Endodermal cell (in vitro differentiated cells): ENCODE measurements at regions not wholly inside any gene's neighbourhood (a gene's known extent, or its start where the extent isn't known, plus 50 kb on each side); places are given as distances from the start of the nearest gene placed in this dataset.

ENCODE experiments used
- DNase-seq: peaks from one replicate; pipeline ENCODE4 v3.0.0-alpha.2; 2017
- H3K27ac ChIP-seq: 2 replicates; pipeline ENCODE4 v1.5.1; 2013; ENCODE audit warnings: mild to moderate bottlenecking, low read depth, low read length, moderate library complexity
- H3K27me3 ChIP-seq: 2 replicates; pipeline ENCODE4 v1.6.1; 2013; ENCODE audit warnings: mild to moderate bottlenecking, low read length, moderate library complexity; ENCODE audit not compliant: insufficient read depth, control insufficient read depth, poor library complexity, severe bottlenecking
- H3K36me3 ChIP-seq: 2 replicates; pipeline ENCODE4 v1.7.0; 2013; ENCODE audit warnings: mild to moderate bottlenecking, low read length, moderate library complexity; ENCODE audit not compliant: control insufficient read depth, insufficient read depth
- H3K4me1 ChIP-seq: one replicate; pipeline ENCODE4 v1.7.0; 2013; ENCODE audit warnings: low read length; ENCODE audit not compliant: control insufficient read depth, insufficient read depth
- H3K4me3 ChIP-seq: 2 replicates; pipeline ENCODE4 v1.5.1; 2013; ENCODE audit warnings: mild to moderate bottlenecking, low read length, moderate library complexity
- H3K9ac ChIP-seq: 2 replicates; pipeline ENCODE4 v1.6.1; 2013; ENCODE audit warnings: mild to moderate bottlenecking, low read length, moderate library complexity; ENCODE audit not compliant: poor library complexity, severe bottlenecking; ENCODE audit errors: extremely low read depth
- H3K9me3 ChIP-seq: 2 replicates; pipeline ENCODE4 v1.6.1; 2013; ENCODE audit warnings: mild to moderate bottlenecking, low read length, moderate library complexity; ENCODE audit not compliant: control insufficient read depth
- H3K27ac Mint-ChIP-seq: 2 replicates; pipeline ENCODE4 v1.8.0; 2020; ENCODE audit warnings: mixed read lengths
- H3K27me3 Mint-ChIP-seq: 2 replicates; pipeline ENCODE4 v1.8.0; 2021; ENCODE audit warnings: mild to moderate bottlenecking, mixed read lengths; ENCODE audit not compliant: insufficient read depth
- H3K36me3 Mint-ChIP-seq: 2 replicates; pipeline ENCODE4 v1.8.0; 2020; ENCODE audit warnings: low read depth, mixed read lengths
- H3K4me1 Mint-ChIP-seq: 2 replicates; pipeline ENCODE4 v1.8.0; 2020; ENCODE audit warnings: mixed read lengths
- H3K4me3 Mint-ChIP-seq: 2 replicates; pipeline ENCODE4 v1.8.0; 2020; ENCODE audit warnings: mild to moderate bottlenecking, moderate library complexity, mixed read lengths
- H3K9me3 Mint-ChIP-seq: 2 replicates; pipeline ENCODE4 v1.8.0; 2020; ENCODE audit warnings: mild to moderate bottlenecking, mixed read lengths
- WGBS, 2 experiments: methylation state at CpG; one replicate each; pipeline versions ENCODE4 v1.1.5 to v1.1.7; 2013; ENCODE audit warnings: missing lambda C conversion rate in 2 of 2, mixed read lengths in 1 of 2; ENCODE audit not compliant: insufficient coverage in 1 of 2, insufficient read length in 1 of 2; 5-methylcytosine and 5-hydroxymethylcytosine counted together
- TF ChIP-seq, protein P1 (sequence below): fragments of 200-600 bp; sonication (generic); conservative IDR thresholded peaks from 2 replicates; pipeline ENCODE4 v1.5.0; 2021; ENCODE audit warnings: antibody characterized with exemption, mild to moderate bottlenecking

DNA sequence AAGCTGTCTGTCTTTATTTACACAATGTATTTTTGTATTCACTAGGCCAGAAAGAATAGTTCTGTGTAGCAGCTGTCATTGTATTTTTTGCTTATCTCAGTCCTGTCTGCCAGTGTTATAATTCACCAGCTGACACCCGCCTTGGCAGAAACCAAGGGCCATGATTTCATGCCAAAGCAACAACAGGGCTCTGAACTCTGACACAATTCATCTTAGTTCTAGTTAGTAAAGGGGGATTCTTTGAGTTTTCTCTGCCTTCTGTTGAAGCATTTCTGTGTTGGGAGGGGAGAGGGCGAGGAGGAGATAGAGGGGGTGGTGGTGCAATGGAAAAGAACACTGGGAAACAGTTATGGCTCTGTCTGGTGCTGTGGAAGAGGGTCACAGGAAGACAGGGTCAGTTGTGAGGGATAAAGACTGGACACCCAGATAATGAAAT is 684.6 kb upstream of the MARCKS start:
- Histone ChIP-seq H3K4me3 (no peak overlapping the region), H3K9ac (no peak overlapping the region), H3K36me3 (no peaks in the 10 kb centered on the region), H3K27me3 (no peaks in the 10 kb centered on the region), H3K9me3 (no peaks in the 10 kb centered on the region), H3K4me1 (no peaks in the 10 kb centered on the region), H3K27ac (peak overlapping the region; percentile 68)
- Mint-ChIP-seq H3K4me1 (no peaks in the 10 kb centered on the region), H3K4me3 (no peak overlapping the region), H3K27me3 (no peaks in the 10 kb centered on the region), H3K36me3 (no peaks in the 10 kb centered on the region), H3K27ac (no peak overlapping the region), H3K9me3 (peaks cover 3% of the 10 kb centered on the region)
- DNase-seq, result no peak
- TF ChIP-seq, protein P1, sequence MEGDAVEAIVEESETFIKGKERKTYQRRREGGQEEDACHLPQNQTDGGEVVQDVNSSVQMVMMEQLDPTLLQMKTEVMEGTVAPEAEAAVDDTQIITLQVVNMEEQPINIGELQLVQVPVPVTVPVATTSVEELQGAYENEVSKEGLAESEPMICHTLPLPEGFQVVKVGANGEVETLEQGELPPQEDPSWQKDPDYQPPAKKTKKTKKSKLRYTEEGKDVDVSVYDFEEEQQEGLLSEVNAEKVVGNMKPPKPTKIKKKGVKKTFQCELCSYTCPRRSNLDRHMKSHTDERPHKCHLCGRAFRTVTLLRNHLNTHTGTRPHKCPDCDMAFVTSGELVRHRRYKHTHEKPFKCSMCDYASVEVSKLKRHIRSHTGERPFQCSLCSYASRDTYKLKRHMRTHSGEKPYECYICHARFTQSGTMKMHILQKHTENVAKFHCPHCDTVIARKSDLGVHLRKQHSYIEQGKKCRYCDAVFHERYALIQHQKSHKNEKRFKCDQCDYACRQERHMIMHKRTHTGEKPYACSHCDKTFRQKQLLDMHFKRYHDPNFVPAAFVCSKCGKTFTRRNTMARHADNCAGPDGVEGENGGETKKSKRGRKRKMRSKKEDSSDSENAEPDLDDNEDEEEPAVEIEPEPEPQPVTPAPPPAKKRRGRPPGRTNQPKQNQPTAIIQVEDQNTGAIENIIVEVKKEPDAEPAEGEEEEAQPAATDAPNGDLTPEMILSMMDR, result no peak
- 72 to 83% methylated on average over 1 to 2 of the region's 2 CpGs for WGBS, 2 experiments

DNA sequence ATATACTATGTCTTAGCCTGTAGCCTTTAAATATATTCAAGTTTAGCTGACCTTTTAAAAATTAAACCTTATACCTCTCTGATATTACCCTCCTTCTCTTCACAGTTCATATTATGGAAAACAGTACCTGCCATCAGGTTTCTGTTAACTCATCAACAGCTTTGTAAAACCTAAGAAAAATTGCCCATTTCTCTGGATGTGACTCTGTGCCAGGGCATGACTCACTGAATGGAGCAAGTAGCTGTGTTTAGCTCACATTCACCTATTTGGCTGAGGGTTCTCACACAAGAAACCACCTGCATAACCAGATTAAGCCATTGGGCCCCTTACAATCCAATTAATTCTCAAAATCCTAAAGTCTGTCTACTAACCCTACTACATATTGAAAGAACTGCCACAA is 678.8 kb upstream of the MARCKS start:
- Mint-ChIP-seq H3K27ac (no peak overlapping the region), H3K4me1 (no peaks in the 10 kb centered on the region), H3K27me3 (no peaks in the 10 kb centered on the region), H3K9me3 (no peaks in the 10 kb centered on the region), H3K4me3 (no peak overlapping the region), H3K36me3 (no peaks in the 10 kb centered on the region)
- TF ChIP-seq, protein P1, result no peak
- Histone ChIP-seq H3K36me3 (no peaks in the 10 kb centered on the region), H3K4me3 (no peak overlapping the region), H3K9me3 (no peaks in the 10 kb centered on the region), H3K27me3 (no peaks in the 10 kb centered on the region), H3K27ac (no peak overlapping the region), H3K9ac (no peak overlapping the region), H3K4me1 (no peaks in the 10 kb centered on the region)
- DNase-seq, result no peak

DNA sequence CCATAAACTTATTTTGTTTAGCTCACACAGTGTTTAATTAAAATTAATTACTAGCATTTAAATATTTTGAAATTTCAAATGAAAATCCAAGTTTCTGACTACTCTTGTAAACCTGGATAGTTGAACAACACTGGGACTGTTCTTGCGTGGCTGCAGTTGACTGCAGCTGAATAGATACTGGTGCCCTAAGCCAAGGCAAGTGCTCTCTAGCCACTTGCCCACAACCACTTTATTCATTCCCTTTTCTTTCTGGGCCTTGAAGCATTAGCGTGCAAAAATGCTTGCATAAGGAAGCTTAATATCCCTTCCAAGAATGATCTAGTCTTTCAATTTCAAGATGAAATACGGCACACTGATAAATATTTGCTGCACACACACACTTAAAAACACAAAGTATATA is 676.0 kb upstream of the MARCKS start:
- no peaks in the 10 kb centered on the region for H3K9me3 Mint-ChIP-seq
- H3K27me3 Mint-ChIP-seq, result no peaks in the 10 kb centered on the region
- no peak overlapping the region for H3K4me3 Mint-ChIP-seq
- H3K36me3 Mint-ChIP-seq, result no peaks in the 10 kb centered on the region
- Histone ChIP-seq H3K4me3 (no peak overlapping the region), H3K9ac (no peak overlapping the region), H3K27me3 (no peaks in the 10 kb centered on the region), H3K27ac (no peak overlapping the region), H3K9me3 (peaks cover 4% of the 10 kb centered on the region), H3K36me3 (no peaks in the 10 kb centered on the region), H3K4me1 (no peaks in the 10 kb centered on the region)
- no peak overlapping the region for H3K27ac Mint-ChIP-seq
- TF ChIP-seq, protein P1, result no peak
- no peak for DNase-seq
- no peaks in the 10 kb centered on the region for H3K4me1 Mint-ChIP-seq
- WGBS, 2 experiments, result 90% methylated on average over 2 to 3 of the region's 3 CpGs
